DND-41 (cell line): ENCODE measurements at regions not wholly inside any gene's neighbourhood (a gene's known extent, or its start where the extent isn't known, plus 50 kb on each side); places are given as distances from the start of the nearest gene placed in this dataset.

Experiments used
- ATAC-seq: fragments of 200-7000 bp; cut with Tn5 transposase; 3 replicates; pipeline ENCODE4 v1.9.1; 2021; ENCODE audit warnings: low read depth; ENCODE audit not compliant: insufficient read depth
- DNase-seq: peaks from one replicate; pipeline ENCODE4 v3.0.0-alpha.2; 2020
- H2AFZ ChIP-seq: 2 replicates; pipeline ENCODE4 v1.6.0; 2012; ENCODE audit warnings: low read depth, low read length
- H3K27ac ChIP-seq: 2 replicates; pipeline ENCODE4 v1.5.1; 2012; ENCODE audit warnings: low read length, inconsistent platforms
- H3K27me3 ChIP-seq: fragments of 200-600 bp; sonication (generic); 2 replicates; pipeline ENCODE4 v1.6.0; 2012; ENCODE audit warnings: low read length, mild to moderate bottlenecking, inconsistent platforms; ENCODE audit not compliant: insufficient read depth, poor library complexity
- H3K36me3 ChIP-seq: 2 replicates; pipeline ENCODE4 v1.5.1; 2012; ENCODE audit warnings: low read length, inconsistent platforms; ENCODE audit not compliant: insufficient read depth
- H3K4me1 ChIP-seq: 2 replicates; pipeline ENCODE4 v1.5.1; 2012; ENCODE audit warnings: mild to moderate bottlenecking, low read length; ENCODE audit not compliant: insufficient read depth
- H3K4me2 ChIP-seq: 2 replicates; pipeline ENCODE4 v1.6.0; 2012; ENCODE audit warnings: mild to moderate bottlenecking, moderate library complexity, low read length, inconsistent platforms; ENCODE audit not compliant: insufficient read depth
- H3K4me3 ChIP-seq, 2 experiments: fragments of 200-600 bp in 1 of 2; shearing (Covaris generic) in 1 of 2; 2 replicates each; pipeline ENCODE4 v1.5.1; 2012 to 2016; ENCODE audit warnings: inconsistent platforms in 2 of 2, low read length in 2 of 2, mild to moderate bottlenecking in 2 of 2, low read depth in 1 of 2, moderate library complexity in 1 of 2
- H3K79me2 ChIP-seq: 2 replicates; pipeline ENCODE4 v1.6.0; 2012; ENCODE audit warnings: low read length, inconsistent platforms; ENCODE audit not compliant: insufficient read depth
- H3K9ac ChIP-seq: 2 replicates; pipeline ENCODE4 v1.6.0; 2012; ENCODE audit warnings: low read depth, mild to moderate bottlenecking, inconsistent platforms, low read length, moderate library complexity
- H3K9me3 ChIP-seq: 2 replicates; pipeline ENCODE4 v1.5.1; 2012; ENCODE audit warnings: low read length, moderate library complexity, mild to moderate bottlenecking, inconsistent platforms; ENCODE audit not compliant: insufficient read depth, severe bottlenecking
- H4K20me1 ChIP-seq: 2 replicates; pipeline ENCODE4 v1.6.0; 2012; ENCODE audit warnings: low read length; ENCODE audit not compliant: insufficient read depth
- CTCF ChIP-seq: IDR thresholded peaks from 2 replicates; pipeline ENCODE4 v1.5.1; 2012; ENCODE audit warnings: borderline replicate concordance, low read length, moderate library complexity, mild to moderate bottlenecking; ENCODE audit not compliant: poor library complexity, severe bottlenecking; ENCODE audit errors: extremely low read depth
- EZH2 ChIP-seq: IDR thresholded peaks from 3 replicates; pipeline ENCODE4 v1.6.1; 2012; ENCODE audit warnings: borderline replicate concordance, low read depth, mild to moderate bottlenecking, moderate library complexity, low read length, inconsistent platforms; ENCODE audit not compliant: severe bottlenecking

- Histone ChIP-seq H3K27me3 (peaks cover under 1% of the 10 kb centered on the region), H3K36me3 (no peaks in the 10 kb centered on the region), H3K4me1 (no peaks in the 10 kb centered on the region), H3K4me3 (no peak overlapping the region), H3K9ac (no peak overlapping the region), H3K79me2 (no peaks in the 10 kb centered on the region), H3K27ac (no peak overlapping the region), H4K20me1 (no peaks in the 10 kb centered on the region), H2AFZ (no peak overlapping the region), H3K4me2 (no peak overlapping the region), H3K9me3 (no peaks in the 10 kb centered on the region)
- DNase-seq = no peak
- no peak for ATAC-seq
- TF ChIP-seq EZH2 (no peak), CTCF (no peak)
Measured at GRCh38 chr1:8118031-8118451, 91.9 kb upstream of the ERRFI1 start.

DNA sequence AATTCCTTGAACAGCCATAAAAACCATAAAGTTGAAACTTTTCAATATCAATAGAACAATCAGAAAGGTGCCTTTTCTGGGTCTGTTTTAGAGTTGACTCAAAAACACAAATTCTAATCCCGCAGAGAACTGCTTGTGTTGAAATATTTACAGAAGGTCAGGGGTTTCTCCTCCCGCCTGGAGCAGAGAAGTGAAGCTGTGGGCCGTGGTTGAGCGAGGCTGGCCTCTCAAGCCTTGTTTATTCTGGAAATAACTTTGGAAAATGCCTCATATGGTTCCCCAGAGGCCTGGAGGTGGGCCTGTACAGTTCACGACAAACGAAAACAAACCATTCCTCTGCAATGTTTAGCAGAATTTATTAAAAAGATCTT, 90.8 kb upstream of the ERRFI1 start:
- TF ChIP-seq EZH2 = no peak
- TF ChIP-seq CTCF = no peak
- Histone ChIP-seq H4K20me1 (no peaks in the 10 kb centered on the region), H3K36me3 (no peaks in the 10 kb centered on the region), H3K4me2 (no peak overlapping the region), H3K79me2 (no peaks in the 10 kb centered on the region), H3K9ac (no peak overlapping the region), H2AFZ (no peak overlapping the region), H3K27ac (no peak overlapping the region), H3K9me3 (no peaks in the 10 kb centered on the region), H3K4me1 (no peaks in the 10 kb centered on the region), H3K4me3 (no peak overlapping the region), H3K27me3 (no peaks in the 10 kb centered on the region)
- no peak for ATAC-seq
- no peak for DNase-seq

GRCh38 chr1:8115769-8116167, 89.7 kb upstream of the ERRFI1 start:
- H3K4me1 ChIP-seq = no peaks in the 10 kb centered on the region
- no peaks in the 10 kb centered on the region for H3K36me3 ChIP-seq
- TF ChIP-seq CTCF = no peak
- TF ChIP-seq EZH2 = no peak
- H4K20me1 ChIP-seq = no peaks in the 10 kb centered on the region
- no peaks in the 10 kb centered on the region for H3K27me3 ChIP-seq
- ATAC-seq (no peak), DNase-seq (no peak)
- no peaks in the 10 kb centered on the region for H3K9me3 ChIP-seq
- no peak overlapping the region for H3K4me3 ChIP-seq
- H3K9ac ChIP-seq = no peak overlapping the region
- H3K27ac ChIP-seq = no peak overlapping the region
- H2AFZ ChIP-seq = no peak overlapping the region
- no peaks in the 10 kb centered on the region for H3K79me2 ChIP-seq
- H3K4me2 ChIP-seq = no peak overlapping the region

DNA sequence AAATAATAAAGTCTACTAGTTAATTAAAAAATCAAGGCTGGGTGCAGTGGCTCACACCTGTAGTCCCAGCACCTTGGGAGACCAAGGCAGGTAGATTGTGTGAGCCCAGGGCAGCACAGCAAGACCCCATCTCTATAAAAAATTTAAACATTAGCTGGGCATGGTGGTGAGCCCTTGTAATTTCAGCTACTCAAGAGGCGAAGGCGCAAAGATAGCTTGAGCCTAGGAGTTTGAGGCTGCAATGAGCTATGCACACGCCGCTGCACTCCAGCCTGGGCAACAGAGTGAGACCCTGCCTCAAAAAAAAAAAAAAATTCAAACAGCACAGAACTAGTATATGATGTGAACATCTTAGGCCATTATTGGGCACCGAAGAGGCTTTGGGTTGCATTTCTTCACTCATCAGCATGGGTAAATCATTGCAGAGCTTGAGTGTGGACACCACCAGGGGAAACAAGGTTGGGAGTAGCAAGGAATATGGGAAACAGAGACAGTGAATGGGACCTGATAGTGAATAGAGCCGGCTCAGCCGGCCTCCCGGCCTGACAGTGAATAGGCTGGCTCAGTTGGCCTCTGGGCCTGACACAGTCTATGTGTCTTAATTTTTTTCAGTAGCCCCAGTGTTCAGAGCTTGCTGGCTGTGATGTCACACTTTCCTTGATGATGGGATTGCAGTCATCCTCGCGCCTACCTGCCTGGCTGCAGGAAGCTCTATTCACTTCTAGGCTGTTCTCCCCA, 89.1 kb upstream of the ERRFI1 start:
- no peaks in the 10 kb centered on the region for H3K36me3 ChIP-seq
- no peaks in the 10 kb centered on the region for H3K9me3 ChIP-seq
- H3K79me2 ChIP-seq = no peaks in the 10 kb centered on the region
- no peak overlapping the region for H3K4me3 ChIP-seq
- TF ChIP-seq EZH2 (no peak), CTCF (no peak)
- no peak overlapping the region for H3K9ac ChIP-seq
- no peaks in the 10 kb centered on the region for H4K20me1 ChIP-seq
- no peaks in the 10 kb centered on the region for H3K27me3 ChIP-seq
- H3K4me2 ChIP-seq = no peak overlapping the region
- DNase-seq (no peak), ATAC-seq (no peak)
- no peaks in the 10 kb centered on the region for H3K4me1 ChIP-seq
- H3K27ac ChIP-seq = no peak overlapping the region
- no peak overlapping the region for H2AFZ ChIP-seq
